GM12878 (cell line): ENCODE measurements at regions not wholly inside any gene's neighbourhood (a gene's known extent, or its start where the extent isn't known, plus 50 kb on each side); places are given as distances from the start of the nearest gene placed in this dataset.

Experiments used
- ATAC-seq: fragments of 200-7000 bp; cut with Tn5 transposase; 3 replicates; pipeline ENCODE4 v1.9.1; 2020; ENCODE audit warnings: mild to moderate bottlenecking, moderate library complexity
- BruUV-seq: library from RNA; stranded (reverse); fragments of 400-500 nt; replicated peaks from 2 replicates; lab custom pipeline; 2021; lab: Mats Ljungman, UMichigan
- CTCF ChIA-PET: fragments of 300-600 bp; sonication (Branson Sonifier 250); formaldehyde crosslinking; extraction: SDS; loops from one replicate; lab custom pipeline; 2021; ENCODE audit warnings: inconsistent platforms; lab: Yijun Ruan, JAX
- POLR2A ChIA-PET: fragments of 350-600 bp; formaldehyde crosslinking; extraction: SDS; loops from one replicate; lab custom pipeline; 2021; ENCODE audit warnings: inconsistent platforms; lab: Charles Lee
- RAD21 ChIA-PET: fragments of 300-600 bp; sonication (Branson Sonifier 250); formaldehyde crosslinking; loops from one replicate; lab custom pipeline; 2023; ENCODE audit warnings: antibody characterized with exemption; ENCODE audit not compliant: unreplicated experiment; lab: Charles Lee
- SMC1A ChIA-PET: fragments of 300-600 bp; sonication (Branson Sonifier 250); formaldehyde crosslinking; loops from one replicate; lab custom pipeline; 2023; ENCODE audit not compliant: unreplicated experiment, uncharacterized antibody; lab: Charles Lee
- DNase-seq: peaks from one replicate; pipeline ENCODE4 v3.0.0-alpha.2; 2011; ENCODE audit warnings: low read depth, low spot score
- FAIRE-seq: peaks from 3 replicates; lab custom pipeline; 2011; peaks lifted over from hg19 to GRCh38; lab: Jason Lieb, UNC
- H2AFZ ChIP-seq: 2 replicates; pipeline ENCODE4 v1.6.0; 2011; ENCODE audit warnings: low read depth, low read length, control low read depth; ENCODE audit not compliant: control insufficient read depth
- H3K27ac ChIP-seq: 2 replicates; pipeline ENCODE4 v1.5.1; 2011; ENCODE audit warnings: control low read depth; ENCODE audit not compliant: control insufficient read depth, insufficient read depth
- H3K27me3 ChIP-seq, 2 experiments: replicated peaks in 1 of 2; 2 replicates each; pipeline versions ENCODE4 v1.6.0 to v1.6.1; 2011; ENCODE audit warnings: low read length in 1 of 2; ENCODE audit not compliant: control insufficient read depth in 2 of 2, insufficient read depth in 2 of 2
- H3K36me3 ChIP-seq, 2 experiments: 2 replicates each; pipeline ENCODE4 v1.5.1; 2011; ENCODE audit warnings: low read length in 1 of 2; ENCODE audit not compliant: control insufficient read depth in 2 of 2, insufficient read depth in 2 of 2
- H3K4me1 ChIP-seq: 2 replicates; pipeline ENCODE4 v1.6.1; 2011; ENCODE audit warnings: mild to moderate bottlenecking, low read length, moderate library complexity, mixed read lengths; ENCODE audit not compliant: control insufficient read depth, insufficient read depth
- H3K4me2 ChIP-seq: 2 replicates; pipeline ENCODE4 v1.6.0; 2011; ENCODE audit warnings: control low read depth; ENCODE audit not compliant: control insufficient read depth, insufficient read depth
- H3K4me3 ChIP-seq: fragments of 200-600 bp; sonication (generic); 2 replicates; pipeline ENCODE4 v1.5.1; 2016
- H3K79me2 ChIP-seq: 2 replicates; pipeline ENCODE4 v1.6.0; 2011; ENCODE audit warnings: low read length; ENCODE audit not compliant: control insufficient read depth, insufficient read depth
- H3K9ac ChIP-seq: 2 replicates; pipeline ENCODE4 v1.8.0; 2011; ENCODE audit warnings: low read length, control low read depth, mixed read lengths; ENCODE audit not compliant: control insufficient read depth, insufficient read depth
- H3K9me3 ChIP-seq: replicated peaks from 3 replicates; pipeline ENCODE4 v1.5.1; 2011; ENCODE audit warnings: mild to moderate bottlenecking, low read length; ENCODE audit not compliant: control insufficient read depth, insufficient read depth
- H4K20me1 ChIP-seq: 2 replicates; pipeline ENCODE4 v1.6.0; 2011; ENCODE audit not compliant: control insufficient read depth, insufficient read depth
- CHD1 ChIP-seq: IDR thresholded peaks from 2 replicates; pipeline ENCODE4 v1.6.1; 2012; ENCODE audit warnings: low read depth, low read length, improper control_type of control experiment
- EGR1 ChIP-seq, 2 experiments: IDR thresholded peaks; 1 replicate in 1 of 2; 2 replicates in 1 of 2; pipeline ENCODE4 v1.6.1; 2011 to 2012; ENCODE audit warnings: low read depth in 2 of 2, low read length in 2 of 2, borderline replicate concordance in 1 of 2, mild to moderate bottlenecking in 1 of 2, moderate library complexity in 1 of 2
- LARP7 ChIP-seq: fragments of 450-650 bp; IDR thresholded peaks from 2 replicates; pipeline ENCODE4 v1.6.1; 2017; ENCODE audit warnings: mild to moderate bottlenecking
- WGBS: methylation state at CpG from one replicate; pipeline ENCODE4 v1.1.6; 2016; ENCODE audit warnings: low lambda C conversion rate; ENCODE audit not compliant: insufficient replicate concordance, insufficient coverage; ENCODE audit errors: missing lambda C conversion rate; 5-methylcytosine and 5-hydroxymethylcytosine counted together
- in situ Hi-C: fragments of 300-500 bp; cut with MboI; formaldehyde crosslinking; loops from 9 replicates; pipeline ENCODE4 v1.14.3; 2018; ENCODE audit warnings: mixed read lengths
- intact Hi-C: fragments of 100-400 bp; cut with micrococcal nuclease; formaldehyde crosslinking; loops from one replicate; pipeline ENCODE4 v1.14.2; 2022; ENCODE audit not compliant: unreplicated experiment
- TF ChIP-seq, protein P1 (sequence below): fragments of 450-650 bp; IDR thresholded peaks from 2 replicates; pipeline ENCODE4 v1.6.1; 2016; ENCODE audit warnings: mild to moderate bottlenecking, moderate library complexity, borderline replicate concordance

DNA sequence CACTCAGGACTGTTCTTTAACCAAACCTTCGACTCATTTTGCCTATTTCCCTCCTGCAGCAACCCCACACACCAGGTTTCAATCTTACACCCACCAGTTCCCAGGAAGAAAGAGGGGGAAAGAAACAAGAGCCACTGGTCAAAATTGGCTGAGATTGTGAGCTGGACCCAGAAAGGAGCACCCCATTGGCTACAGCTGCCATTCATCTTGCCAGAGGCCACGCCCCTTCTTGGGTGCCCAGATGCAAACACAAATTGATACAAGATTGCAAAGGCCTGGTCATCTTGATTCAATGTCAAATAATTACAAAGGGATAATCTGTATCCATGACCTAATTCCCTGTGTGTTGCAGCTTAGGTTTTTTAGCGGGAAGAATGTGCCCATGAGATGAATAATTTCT lies 258.4 kb downstream of the LIG4 start:
- no peak overlapping the region for H3K27ac ChIP-seq
- H3K4me3 ChIP-seq, result no peak overlapping the region
- FAIRE-seq (no peak), DNase-seq (no peak), ATAC-seq (no peak)
- POLR2A ChIA-PET, result no interaction called here
- no peaks in the 10 kb centered on the region for H3K27me3 ChIP-seq
- H3K36me3 ChIP-seq, result no peaks in the 10 kb centered on the region
- no peaks in the 10 kb centered on the region for H3K4me1 ChIP-seq
- no peaks in the 10 kb centered on the region for H3K79me2 ChIP-seq
- no peaks in the 10 kb centered on the region for H4K20me1 ChIP-seq
- CTCF ChIA-PET, result no interaction called here
- TF ChIP-seq, protein P1, sequence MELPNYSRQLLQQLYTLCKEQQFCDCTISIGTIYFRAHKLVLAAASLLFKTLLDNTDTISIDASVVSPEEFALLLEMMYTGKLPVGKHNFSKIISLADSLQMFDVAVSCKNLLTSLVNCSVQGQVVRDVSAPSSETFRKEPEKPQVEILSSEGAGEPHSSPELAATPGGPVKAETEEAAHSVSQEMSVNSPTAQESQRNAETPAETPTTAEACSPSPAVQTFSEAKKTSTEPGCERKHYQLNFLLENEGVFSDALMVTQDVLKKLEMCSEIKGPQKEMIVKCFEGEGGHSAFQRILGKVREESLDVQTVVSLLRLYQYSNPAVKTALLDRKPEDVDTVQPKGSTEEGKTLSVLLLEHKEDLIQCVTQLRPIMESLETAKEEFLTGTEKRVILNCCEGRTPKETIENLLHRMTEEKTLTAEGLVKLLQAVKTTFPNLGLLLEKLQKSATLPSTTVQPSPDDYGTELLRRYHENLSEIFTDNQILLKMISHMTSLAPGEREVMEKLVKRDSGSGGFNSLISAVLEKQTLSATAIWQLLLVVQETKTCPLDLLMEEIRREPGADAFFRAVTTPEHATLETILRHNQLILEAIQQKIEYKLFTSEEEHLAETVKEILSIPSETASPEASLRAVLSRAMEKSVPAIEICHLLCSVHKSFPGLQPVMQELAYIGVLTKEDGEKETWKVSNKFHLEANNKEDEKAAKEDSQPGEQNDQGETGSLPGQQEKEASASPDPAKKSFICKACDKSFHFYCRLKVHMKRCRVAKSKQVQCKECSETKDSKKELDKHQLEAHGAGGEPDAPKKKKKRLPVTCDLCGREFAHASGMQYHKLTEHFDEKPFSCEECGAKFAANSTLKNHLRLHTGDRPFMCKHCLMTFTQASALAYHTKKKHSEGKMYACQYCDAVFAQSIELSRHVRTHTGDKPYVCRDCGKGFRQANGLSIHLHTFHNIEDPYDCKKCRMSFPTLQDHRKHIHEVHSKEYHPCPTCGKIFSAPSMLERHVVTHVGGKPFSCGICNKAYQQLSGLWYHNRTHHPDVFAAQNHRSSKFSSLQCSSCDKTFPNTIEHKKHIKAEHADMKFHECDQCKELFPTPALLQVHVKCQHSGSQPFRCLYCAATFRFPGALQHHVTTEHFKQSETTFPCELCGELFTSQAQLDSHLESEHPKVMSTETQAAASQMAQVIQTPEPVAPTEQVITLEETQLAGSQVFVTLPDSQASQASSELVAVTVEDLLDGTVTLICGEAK, result no peak
- TF ChIP-seq CHD1 (no peak), LARP7 (no peak), EGR1 (IDR thresholded peaks at IDR 0.05; ENCODE audit: borderline replicate concordance in 1 of 2, low read depth in 2 of 2, low read length in 2 of 2) (no peak)
- intact Hi-C loops, result no loop called here
- in situ Hi-C loops, result no loop called here
- RAD21 ChIA-PET, result no interaction called here
- H3K9me3 ChIP-seq, result no peaks in the 10 kb centered on the region
- no peak overlapping the region for H2AFZ ChIP-seq
- H3K4me2 ChIP-seq, result no peak overlapping the region
- 12% methylated on average over 3 of the region's 3 CpGs for WGBS
- no TSS peak for BruUV-seq
- no peak overlapping the region for H3K9ac ChIP-seq
- SMC1A ChIA-PET, result no interaction called here
